Tibial nerve (tissue), 4 donors: ENCODE measurements at regions not wholly inside any gene's neighbourhood (a gene's known extent, or its start where the extent isn't known, plus 50 kb on each side); places are given as distances from the start of the nearest gene placed in this dataset.

Experiments
- DNase-seq, 2 donors: peaks; one replicate each; pipeline ENCODE4 v3.0.0-alpha.2; 2019; ENCODE audit warnings: low spot score in 2 of 2
- H3K27ac ChIP-seq, 4 donors: fragments of 200-600 bp; sonication (generic) in 3 of 4; one replicate each; pipeline ENCODE4 v1.5.1; 2017 to 2019; ENCODE audit warnings: mild to moderate bottlenecking in 1 of 4
- H3K27me3 ChIP-seq, 2 donors: fragments of 200-600 bp; sonication (generic) in 1 of 2; one replicate each; pipeline versions ENCODE4 v1.5.1 to v1.6.0; 2017 to 2019
- H3K36me3 ChIP-seq, 3 donors: fragments of 200-600 bp; sonication (generic); one replicate each; pipeline ENCODE4 v1.5.1; 2018 to 2019
- H3K4me1 ChIP-seq, 4 donors: fragments of 200-600 bp; sonication (generic) in 3 of 4; one replicate each; pipeline ENCODE4 v1.5.1; 2017 to 2019
- H3K4me3 ChIP-seq, 4 donors: fragments of 200-600 bp; sonication (generic) in 3 of 4; one replicate each; pipeline ENCODE4 v1.5.1; 2017 to 2019; ENCODE audit warnings: mild to moderate bottlenecking in 1 of 4, moderate library complexity in 1 of 4
- H3K9me3 ChIP-seq, 4 donors: fragments of 200-600 bp; sonication (generic) in 3 of 4; one replicate each; pipeline ENCODE4 v1.5.1; 2017 to 2019
- EP300 ChIP-seq, 2 donors: sonication (generic); formaldehyde crosslinking; IDR thresholded peaks; one replicate each; pipeline ENCODE4 v1.6.1; 2017; ENCODE audit warnings: antibody characterized with exemption in 2 of 2, mild to moderate bottlenecking in 1 of 2
- POLR2A ChIP-seq, 2 donors: fragments of 450-650 bp; IDR thresholded peaks; one replicate each; pipeline ENCODE4 v1.6.1; 2017; ENCODE audit warnings: antibody characterized with exemption in 2 of 2, mild to moderate bottlenecking in 2 of 2, moderate library complexity in 2 of 2
- WGBS, 2 donors: methylation state at CpG; one replicate each; pipeline ENCODE4 v1.1.5; 2018; 5-methylcytosine and 5-hydroxymethylcytosine counted together
- TF ChIP-seq, protein P1 (sequence below), 5 experiments: fragments of 200-600 bp in 3 of 5; fragments of 450-650 bp in 2 of 5; sonication (generic) in 3 of 5; IDR thresholded peaks; one replicate each; pipeline ENCODE4 v1.5.1; 2016 to 2019; ENCODE audit warnings: antibody characterized with exemption in 5 of 5, mild to moderate bottlenecking in 3 of 5, moderate library complexity in 2 of 5

DNA sequence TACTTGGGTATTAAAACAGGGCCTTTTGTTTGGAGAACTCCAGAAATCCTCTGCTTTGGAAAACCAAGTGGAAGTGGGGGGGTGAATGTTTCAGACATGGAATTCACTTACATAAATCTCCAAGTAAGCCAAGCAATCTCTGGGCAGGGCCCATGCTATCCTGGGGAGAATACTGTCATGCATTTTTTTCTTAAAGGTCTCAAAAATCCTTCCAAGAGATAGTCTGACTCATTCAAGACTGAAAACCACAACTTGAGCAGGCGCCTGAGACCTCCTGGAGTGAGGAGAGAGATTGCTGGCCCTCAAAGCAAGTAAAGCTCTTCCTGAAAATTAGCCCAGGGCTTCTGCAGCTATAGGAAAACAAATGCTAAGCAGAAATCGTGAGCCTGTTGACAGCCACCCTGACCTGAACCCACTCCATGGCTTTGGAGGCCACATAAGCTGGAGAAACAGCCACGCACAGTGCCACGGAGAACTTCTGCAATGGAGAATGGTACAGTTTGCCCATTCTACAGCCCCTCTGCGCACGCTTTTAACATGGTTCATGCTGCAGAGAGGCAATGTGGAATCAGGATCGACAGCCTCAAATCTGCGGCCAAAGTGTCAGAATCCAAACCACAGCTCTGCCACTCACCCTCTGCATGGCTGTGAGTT lies 203.1 kb upstream of the AUTS2 start:
- no peaks in the 10 kb centered on the region for H3K4me1 ChIP-seq
- peak in 1 of 2 donors; percentile 18 for DNase-seq
- WGBS, 2 donors, result 77 to 78% methylated on average over 8 of the region's 8 CpGs
- no peaks in the 10 kb centered on the region for H3K36me3 ChIP-seq
- TF ChIP-seq EP300 (IDR thresholded peaks at IDR 0.05) (no peak), POLR2A (IDR thresholded peaks at IDR 0.05) (no peak)
- TF ChIP-seq, protein P1, sequence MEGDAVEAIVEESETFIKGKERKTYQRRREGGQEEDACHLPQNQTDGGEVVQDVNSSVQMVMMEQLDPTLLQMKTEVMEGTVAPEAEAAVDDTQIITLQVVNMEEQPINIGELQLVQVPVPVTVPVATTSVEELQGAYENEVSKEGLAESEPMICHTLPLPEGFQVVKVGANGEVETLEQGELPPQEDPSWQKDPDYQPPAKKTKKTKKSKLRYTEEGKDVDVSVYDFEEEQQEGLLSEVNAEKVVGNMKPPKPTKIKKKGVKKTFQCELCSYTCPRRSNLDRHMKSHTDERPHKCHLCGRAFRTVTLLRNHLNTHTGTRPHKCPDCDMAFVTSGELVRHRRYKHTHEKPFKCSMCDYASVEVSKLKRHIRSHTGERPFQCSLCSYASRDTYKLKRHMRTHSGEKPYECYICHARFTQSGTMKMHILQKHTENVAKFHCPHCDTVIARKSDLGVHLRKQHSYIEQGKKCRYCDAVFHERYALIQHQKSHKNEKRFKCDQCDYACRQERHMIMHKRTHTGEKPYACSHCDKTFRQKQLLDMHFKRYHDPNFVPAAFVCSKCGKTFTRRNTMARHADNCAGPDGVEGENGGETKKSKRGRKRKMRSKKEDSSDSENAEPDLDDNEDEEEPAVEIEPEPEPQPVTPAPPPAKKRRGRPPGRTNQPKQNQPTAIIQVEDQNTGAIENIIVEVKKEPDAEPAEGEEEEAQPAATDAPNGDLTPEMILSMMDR (IDR thresholded peaks at IDR 0.05), result no peak
- peaks cover 0 to 8% (median 0%) of the 10 kb centered on the region in 4 donors for H3K9me3 ChIP-seq
- H3K4me3 ChIP-seq, result no peak overlapping the region
- no peak overlapping the region for H3K27ac ChIP-seq
- no peaks in the 10 kb centered on the region for H3K27me3 ChIP-seq

DNA sequence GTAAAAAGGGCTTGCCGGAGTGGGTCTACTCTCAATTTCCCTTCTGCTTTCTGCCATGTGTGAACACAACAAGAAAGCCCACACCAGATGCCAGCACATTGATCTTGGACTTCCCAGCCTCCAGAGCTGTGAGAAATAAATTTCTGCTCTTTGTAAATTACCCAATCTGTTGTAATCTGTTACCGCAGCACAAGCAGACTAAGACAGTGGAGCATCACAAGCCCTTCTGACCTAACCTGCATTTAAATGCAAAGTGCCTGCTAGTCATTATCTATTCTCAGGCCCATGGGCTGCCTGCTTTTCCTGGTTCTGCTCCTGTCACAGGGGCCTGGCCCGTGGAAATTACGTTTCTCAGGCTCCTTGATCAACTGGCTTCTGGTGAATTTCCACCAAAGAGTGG lies 199.3 kb upstream of the AUTS2 start:
- WGBS, 2 donors, result 86% methylated on average over 4 of the region's 4 CpGs
- H3K27ac ChIP-seq, result no peak overlapping the region
- H3K27me3 ChIP-seq, result no peaks in the 10 kb centered on the region
- TF ChIP-seq POLR2A (IDR thresholded peaks at IDR 0.05), result no peak
- no peak for TF ChIP-seq EP300 (IDR thresholded peaks at IDR 0.05)
- TF ChIP-seq, protein P1 (IDR thresholded peaks at IDR 0.05), result no peak
- no peak overlapping the region for H3K4me3 ChIP-seq
- no peak for DNase-seq
- H3K9me3 ChIP-seq, result peaks cover 0 to 8% (median 0%) of the 10 kb centered on the region in 4 donors
- no peaks in the 10 kb centered on the region for H3K36me3 ChIP-seq
- no peaks in the 10 kb centered on the region for H3K4me1 ChIP-seq

DNA sequence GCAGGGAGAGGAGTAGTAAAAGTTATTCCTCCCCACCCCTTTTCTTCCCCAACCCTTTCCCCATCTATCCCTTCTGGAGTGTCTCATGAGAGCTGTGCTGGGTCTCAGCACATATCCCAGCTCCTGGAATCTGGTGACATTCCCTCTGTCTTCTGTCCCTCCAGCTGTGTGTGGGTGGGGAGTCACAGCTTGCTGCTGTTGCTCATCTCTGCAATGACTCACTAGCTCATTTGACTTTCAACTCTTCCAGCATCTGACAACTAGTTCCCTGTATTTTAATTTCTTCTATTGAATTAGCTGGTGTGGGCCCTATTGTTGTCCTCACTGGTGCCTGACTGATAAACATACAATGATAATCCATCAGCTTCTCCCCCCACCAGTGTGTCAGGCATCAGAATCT lies 198.9 kb upstream of the AUTS2 start:
- TF ChIP-seq, protein P1 (IDR thresholded peaks at IDR 0.05), result no peak
- TF ChIP-seq EP300 (IDR thresholded peaks at IDR 0.05) (no peak), POLR2A (IDR thresholded peaks at IDR 0.05) (no peak)
- no peak for DNase-seq
- no peak overlapping the region for H3K4me3 ChIP-seq
- peaks cover 0 to 8% (median 0%) of the 10 kb centered on the region in 4 donors for H3K9me3 ChIP-seq
- H3K27me3 ChIP-seq, result no peaks in the 10 kb centered on the region
- no peaks in the 10 kb centered on the region for H3K36me3 ChIP-seq
- H3K27ac ChIP-seq, result no peak overlapping the region
- H3K4me1 ChIP-seq, result no peaks in the 10 kb centered on the region

DNA sequence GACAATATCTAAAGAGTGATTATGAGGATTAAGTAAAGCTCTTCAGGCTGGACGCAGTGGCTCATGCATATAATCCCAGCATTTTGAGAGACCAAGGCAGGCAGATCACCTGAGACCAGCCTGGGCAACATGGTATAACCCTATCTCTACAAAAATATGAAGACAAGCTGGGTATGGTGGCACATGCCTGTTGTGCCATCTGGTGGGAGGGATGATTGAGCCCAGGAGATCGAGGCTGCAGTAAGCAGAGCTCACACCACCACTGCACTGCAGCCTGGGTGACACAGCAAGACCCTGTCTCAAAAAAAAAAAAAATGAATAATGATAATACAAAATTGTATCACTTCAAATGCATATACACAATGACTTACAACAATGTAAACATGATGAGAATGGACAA lies 195.6 kb upstream of the AUTS2 start:
- TF ChIP-seq POLR2A (IDR thresholded peaks at IDR 0.05), result no peak
- no peak for TF ChIP-seq EP300 (IDR thresholded peaks at IDR 0.05)
- TF ChIP-seq, protein P1 (IDR thresholded peaks at IDR 0.05), result no peak
- WGBS, 2 donors, result 80 to 81% methylated on average over 2 of the region's 2 CpGs
- H3K27me3 ChIP-seq, result no peaks in the 10 kb centered on the region
- H3K9me3 ChIP-seq, result peaks cover 0 to 8% (median 0%) of the 10 kb centered on the region in 4 donors
- no peaks in the 10 kb centered on the region for H3K36me3 ChIP-seq
- no peak for DNase-seq
- no peaks in the 10 kb centered on the region for H3K4me1 ChIP-seq
- no peak overlapping the region for H3K27ac ChIP-seq
- H3K4me3 ChIP-seq, result no peak overlapping the region

DNA sequence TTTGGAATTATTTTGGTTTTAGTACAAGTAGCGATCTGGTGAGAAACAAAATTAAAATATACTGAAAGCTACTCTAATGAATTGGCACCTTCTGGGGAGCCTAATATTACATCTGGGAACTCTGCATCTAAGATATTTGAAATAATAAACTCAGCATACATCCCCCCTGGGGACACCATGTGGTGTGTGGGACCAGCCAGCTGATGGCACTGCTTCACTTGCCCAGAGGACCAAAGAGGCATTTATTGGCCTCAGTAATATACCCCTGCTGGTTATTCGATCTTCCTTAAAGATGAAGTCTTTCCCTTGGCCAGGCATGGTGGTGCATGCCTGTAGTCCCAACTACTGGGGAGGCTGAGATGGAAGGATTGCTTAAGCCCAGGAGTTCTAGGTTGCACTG lies 195.1 kb upstream of the AUTS2 start:
- H3K4me3 ChIP-seq, result no peak overlapping the region
- H3K9me3 ChIP-seq, result peaks cover 0 to 8% (median 0%) of the 10 kb centered on the region in 4 donors
- H3K27ac ChIP-seq, result no peak overlapping the region
- WGBS, 2 donors, result 61 to 62% methylated on average over 2 of the region's 2 CpGs
- no peaks in the 10 kb centered on the region for H3K27me3 ChIP-seq
- no peaks in the 10 kb centered on the region for H3K36me3 ChIP-seq
- DNase-seq, result no peak
- TF ChIP-seq, protein P1 (IDR thresholded peaks at IDR 0.05), result no peak
- TF ChIP-seq POLR2A (IDR thresholded peaks at IDR 0.05), result no peak
- no peak for TF ChIP-seq EP300 (IDR thresholded peaks at IDR 0.05)
- H3K4me1 ChIP-seq, result no peaks in the 10 kb centered on the region
